Natural killer cell treated with Interleukin-12 subunit alpha and Interleukin-12 subunit beta and Interleukin-15 and Interleukin-18, amount 100 ng/mL, for 72 hours (primary cell): ENCODE measurements at regions not wholly inside any gene's neighbourhood (a gene's known extent, or its start where the extent isn't known, plus 50 kb on each side); places are given as distances from the start of the nearest gene placed in this dataset.

ENCODE experiments used
- ATAC-seq, 2 donors: fragments of 150-1000 bp; cut with Tn5 transposase in 1 of 2; sonication (Bioruptor Pico), chemical (Tn5 transposase) in 1 of 2; 2 replicates each; pipeline ENCODE4 v1.10.0; 2021
- DNase-seq: peaks from one replicate; pipeline ENCODE4 v3.0.0; 2022; ENCODE audit warnings: low spot score
- H3K27ac Mint-ChIP-seq, 2 donors: 1 replicate in 1 of 2; 2 replicates in 1 of 2; pipeline ENCODE4 v1.8.0; 2022; ENCODE audit warnings: mixed read lengths in 2 of 2, mild to moderate bottlenecking in 1 of 2, moderate library complexity in 1 of 2
- H3K27me3 Mint-ChIP-seq, 2 donors: 1 replicate in 1 of 2; 2 replicates in 1 of 2; pipeline ENCODE4 v1.8.0; 2022; ENCODE audit warnings: mixed read lengths in 2 of 2
- H3K36me3 Mint-ChIP-seq: one replicate; pipeline ENCODE4 v1.8.0; 2022; ENCODE audit warnings: mixed read lengths
- H3K4me1 Mint-ChIP-seq, 2 donors: 1 replicate in 1 of 2; 2 replicates in 1 of 2; pipeline ENCODE4 v1.8.0; 2022; ENCODE audit warnings: low read depth in 2 of 2, mixed read lengths in 2 of 2, mild to moderate bottlenecking in 1 of 2
- H3K4me3 Mint-ChIP-seq: one replicate; pipeline ENCODE4 v1.8.0; 2022; ENCODE audit warnings: mixed read lengths
- H3K9me3 Mint-ChIP-seq: 2 replicates; pipeline ENCODE4 v1.8.0; 2022; ENCODE audit warnings: mixed read lengths

DNA sequence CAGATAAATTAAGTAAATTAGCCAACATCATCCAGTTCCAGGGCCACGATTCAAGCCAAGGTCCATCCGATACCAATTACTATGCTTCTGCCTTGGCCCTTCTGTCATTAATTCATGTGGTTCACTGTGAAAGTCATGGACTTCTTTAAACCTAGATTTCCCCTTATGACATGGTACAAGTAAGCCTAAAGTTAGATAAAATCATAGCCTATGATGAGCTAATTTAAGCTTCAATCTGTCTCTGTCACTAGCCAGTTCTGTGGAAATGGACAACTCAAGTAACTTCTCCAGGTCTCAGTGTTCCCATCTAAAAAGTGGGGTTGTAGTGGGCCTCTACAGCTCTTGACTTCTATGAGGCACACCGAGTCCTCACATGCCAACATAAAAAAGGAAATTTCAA, 225.5 kb upstream of the MARCKS start:
- Mint-ChIP-seq H3K27ac (peak overlapping the region; percentile 83 to 89), H3K36me3 (no peaks in the 10 kb centered on the region), H3K27me3 (no peaks in the 10 kb centered on the region), H3K4me1 (peaks cover 23 to 57% of the 10 kb centered on the region in 2 donors), H3K9me3 (no peaks in the 10 kb centered on the region), H3K4me3 (peak overlapping the region; percentile 75)
- DNase-seq (no peak), ATAC-seq (no peak)

DNA sequence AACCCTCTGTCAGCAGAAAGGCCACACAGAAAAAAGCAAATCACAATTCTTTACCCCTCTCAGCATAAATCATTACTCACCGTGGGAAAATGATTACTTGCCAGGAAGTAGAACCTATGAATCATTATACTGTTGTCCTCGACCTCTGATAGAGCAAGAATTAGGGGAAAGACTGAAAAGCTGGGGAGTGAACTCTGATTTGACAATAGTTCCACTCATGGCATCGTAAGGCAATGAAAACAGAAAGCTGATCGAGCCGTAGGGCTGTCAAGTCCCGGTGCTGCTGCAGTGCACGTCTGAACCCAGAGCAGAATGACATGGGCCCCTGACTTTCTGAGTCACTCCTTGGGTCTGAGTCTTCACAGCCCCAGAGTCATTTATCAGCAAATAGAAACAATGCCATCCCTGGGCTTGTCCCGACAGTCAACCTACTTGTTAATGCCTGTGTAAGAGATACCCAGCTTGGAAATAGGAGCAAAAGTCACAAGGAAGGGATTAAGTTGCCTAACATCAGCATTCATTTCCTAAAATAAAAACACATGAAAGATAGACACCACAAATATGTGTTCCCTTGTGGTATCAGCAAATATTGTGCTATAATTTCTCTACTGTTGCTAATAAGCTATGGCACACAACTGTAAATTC, 224.8 kb upstream of the MARCKS start:
- no peak for DNase-seq
- H3K9me3 Mint-ChIP-seq = no peaks in the 10 kb centered on the region
- H3K4me1 Mint-ChIP-seq = peaks cover 23 to 51% of the 10 kb centered on the region in 2 donors
- no peaks in the 10 kb centered on the region for H3K27me3 Mint-ChIP-seq
- ATAC-seq = peak; percentile 66 to 80
- H3K27ac Mint-ChIP-seq = peak overlapping the region; percentile 83 to 89
- no peaks in the 10 kb centered on the region for H3K36me3 Mint-ChIP-seq
- H3K4me3 Mint-ChIP-seq = peak overlapping the region; percentile 72

DNA sequence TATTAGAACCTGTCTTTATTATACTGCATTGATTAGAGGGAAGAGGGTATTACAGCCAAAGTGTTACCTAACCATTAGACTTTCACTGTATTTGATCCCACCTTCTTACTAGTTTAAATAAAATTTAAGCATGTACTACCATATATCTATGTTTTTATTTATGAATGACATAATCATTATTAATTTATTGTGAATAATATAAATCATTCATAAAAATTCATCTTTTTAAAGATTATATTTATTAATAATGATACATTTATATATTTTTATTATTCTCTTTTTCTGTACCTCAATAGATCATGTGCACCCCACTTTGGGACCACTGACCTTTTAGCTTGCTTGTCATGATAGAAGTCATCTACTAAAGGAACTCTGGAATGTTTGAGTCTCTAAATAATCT, 223.5 kb upstream of the MARCKS start:
- no peak for DNase-seq
- no peak overlapping the region for H3K4me3 Mint-ChIP-seq
- H3K9me3 Mint-ChIP-seq = no peaks in the 10 kb centered on the region
- H3K27me3 Mint-ChIP-seq = no peaks in the 10 kb centered on the region
- H3K36me3 Mint-ChIP-seq = no peaks in the 10 kb centered on the region
- peak overlapping the region; percentile 11 to 13 for H3K27ac Mint-ChIP-seq
- H3K4me1 Mint-ChIP-seq = peaks cover 23 to 40% of the 10 kb centered on the region in 2 donors
- no peak for ATAC-seq

DNA sequence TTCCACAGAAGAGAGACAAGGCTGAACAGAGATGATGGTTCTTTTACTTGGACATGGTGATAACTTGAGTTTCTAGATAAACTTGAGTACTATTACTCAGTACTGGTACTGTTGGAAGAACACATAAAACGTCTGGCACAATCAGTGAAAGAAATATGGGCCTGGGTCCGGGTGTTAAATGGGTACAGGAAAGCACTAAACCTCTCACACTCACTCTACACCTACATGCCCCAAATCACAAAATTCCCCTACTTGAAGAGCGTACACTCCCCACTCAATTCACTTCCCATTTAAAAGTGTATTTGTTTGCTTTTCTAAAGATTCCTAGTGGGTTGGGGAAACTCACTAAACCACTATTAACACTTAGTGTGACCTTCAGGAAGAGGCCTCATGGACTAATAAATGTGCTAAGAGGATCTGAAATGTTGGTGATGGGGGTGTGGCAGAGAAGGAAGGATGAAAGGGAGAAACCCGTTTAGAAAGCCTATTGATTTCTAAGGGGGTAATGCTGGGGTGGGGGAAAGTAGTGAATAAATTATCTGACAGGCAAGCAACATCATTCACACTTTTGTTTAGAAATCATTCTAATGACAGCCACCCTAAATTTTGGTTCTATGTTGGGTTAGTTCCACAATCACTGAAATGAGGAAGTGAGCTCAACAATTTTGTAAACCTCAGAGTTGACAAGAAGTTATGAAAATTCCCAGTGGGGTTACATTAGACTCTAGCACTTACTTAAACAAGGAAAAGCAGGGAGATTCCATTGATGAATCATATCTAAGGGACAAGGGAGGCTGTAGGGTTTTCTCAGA, 222.6 kb upstream of the MARCKS start:
- no peaks in the 10 kb centered on the region for H3K27me3 Mint-ChIP-seq
- H3K4me1 Mint-ChIP-seq = peaks cover 23 to 37% of the 10 kb centered on the region in 2 donors
- peak overlapping the region; percentile 11 to 13 for H3K27ac Mint-ChIP-seq
- no peak for DNase-seq
- H3K9me3 Mint-ChIP-seq = no peaks in the 10 kb centered on the region
- peak overlapping the region; percentile 46 for H3K4me3 Mint-ChIP-seq
- H3K36me3 Mint-ChIP-seq = no peaks in the 10 kb centered on the region
- ATAC-seq = peak in 1 of 2 donors; percentile 31

- peak overlapping the region; percentile 46 for H3K4me3 Mint-ChIP-seq
- no peak for DNase-seq
- H3K27ac Mint-ChIP-seq = peak overlapping the region; percentile 4 to 11
- H3K9me3 Mint-ChIP-seq = no peaks in the 10 kb centered on the region
- H3K27me3 Mint-ChIP-seq = no peaks in the 10 kb centered on the region
- peaks cover 21 to 33% of the 10 kb centered on the region in 2 donors for H3K4me1 Mint-ChIP-seq
- H3K36me3 Mint-ChIP-seq = no peaks in the 10 kb centered on the region
- no peak for ATAC-seq
Measured at GRCh38 chr6:113635222-113635986, 221.7 kb upstream of the MARCKS start.

DNA sequence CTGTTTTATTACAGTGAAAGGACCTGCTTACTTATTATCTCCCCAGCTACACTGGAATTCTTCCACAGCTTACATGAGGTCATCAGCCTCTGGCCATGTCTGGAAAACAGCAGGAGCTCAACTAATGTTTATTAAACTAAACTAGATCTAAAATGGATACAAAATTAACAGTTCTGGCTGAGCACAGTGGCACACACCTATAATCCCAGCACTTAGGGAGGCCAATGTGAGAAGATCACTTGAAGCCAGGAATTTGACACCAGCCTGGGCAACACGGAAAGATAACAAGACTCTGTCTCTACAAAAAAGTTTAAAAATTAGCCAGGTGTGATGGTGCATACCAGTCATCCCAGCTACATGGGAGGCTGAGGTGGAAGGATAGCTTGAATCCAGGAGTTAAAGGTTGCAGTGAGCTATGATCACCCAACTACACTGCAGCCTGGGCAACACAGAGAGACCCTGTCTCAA, 220.8 kb upstream of the MARCKS start:
- Mint-ChIP-seq H3K4me3 (no peak overlapping the region), H3K4me1 (peaks cover 18 to 23% of the 10 kb centered on the region in 2 donors), H3K9me3 (no peaks in the 10 kb centered on the region), H3K27me3 (no peaks in the 10 kb centered on the region), H3K27ac (no peak overlapping the region), H3K36me3 (no peaks in the 10 kb centered on the region)
- DNase-seq = no peak
- ATAC-seq = no peak

- ATAC-seq (no peak), DNase-seq (no peak)
- no peaks in the 10 kb centered on the region for H3K27me3 Mint-ChIP-seq
- H3K4me1 Mint-ChIP-seq = peaks cover 1 to 2% of the 10 kb centered on the region in 2 donors
- H3K27ac Mint-ChIP-seq = no peak overlapping the region
- no peak overlapping the region for H3K4me3 Mint-ChIP-seq
- no peaks in the 10 kb centered on the region for H3K36me3 Mint-ChIP-seq
- no peaks in the 10 kb centered on the region for H3K9me3 Mint-ChIP-seq
Measured at GRCh38 chr6:113640051-113640450, 217.1 kb upstream of the MARCKS start.

- Mint-ChIP-seq H3K4me1 (no peaks in the 10 kb centered on the region), H3K9me3 (no peaks in the 10 kb centered on the region), H3K27me3 (no peaks in the 10 kb centered on the region)
Measured at GRCh38 chr6:113642001-113642713, 215.0 kb upstream of the MARCKS start.

GRCh38 chr6:113642714-113643406, 214.3 kb upstream of the MARCKS start:
- no peak for ATAC-seq
- H3K4me3 Mint-ChIP-seq = no peak overlapping the region
- no peak for DNase-seq
- no peaks in the 10 kb centered on the region for H3K36me3 Mint-ChIP-seq
- peaks cover 2% of the 10 kb centered on the region for H3K9me3 Mint-ChIP-seq
- H3K4me1 Mint-ChIP-seq = no peaks in the 10 kb centered on the region
- H3K27me3 Mint-ChIP-seq = no peaks in the 10 kb centered on the region
- H3K27ac Mint-ChIP-seq = no peak overlapping the region

More at GRCh38 chr6:113642001-113642713, 215.0 kb upstream of the MARCKS start:
- DNase-seq = no peak
- Mint-ChIP-seq H3K27ac (no peak overlapping the region), H3K36me3 (no peaks in the 10 kb centered on the region), H3K4me3 (no peak overlapping the region)
- ATAC-seq = no peak

GRCh38 chr6:113643407-113643770, 213.8 kb upstream of the MARCKS start:
- Mint-ChIP-seq H3K4me1 (no peaks in the 10 kb centered on the region), H3K36me3 (no peaks in the 10 kb centered on the region), H3K27ac (no peak overlapping the region), H3K27me3 (no peaks in the 10 kb centered on the region), H3K9me3 (peaks cover 2% of the 10 kb centered on the region), H3K4me3 (no peak overlapping the region)
- ATAC-seq (no peak), DNase-seq (no peak)

GRCh38 chr6:113644861-113645575, 212.1 kb upstream of the MARCKS start:
- H3K27ac Mint-ChIP-seq = no peak overlapping the region
- no peaks in the 10 kb centered on the region for H3K4me1 Mint-ChIP-seq
- ATAC-seq (no peak), DNase-seq (no peak)
- no peaks in the 10 kb centered on the region for H3K27me3 Mint-ChIP-seq
- H3K9me3 Mint-ChIP-seq = peaks cover 2% of the 10 kb centered on the region
- H3K4me3 Mint-ChIP-seq = no peak overlapping the region
- H3K36me3 Mint-ChIP-seq = no peaks in the 10 kb centered on the region

- no peak overlapping the region for H3K27ac Mint-ChIP-seq
- DNase-seq (no peak), ATAC-seq (no peak)
- H3K36me3 Mint-ChIP-seq = no peaks in the 10 kb centered on the region
- peaks cover 2% of the 10 kb centered on the region for H3K9me3 Mint-ChIP-seq
- no peaks in the 10 kb centered on the region for H3K27me3 Mint-ChIP-seq
- H3K4me3 Mint-ChIP-seq = no peak overlapping the region
- H3K4me1 Mint-ChIP-seq = no peaks in the 10 kb centered on the region
Measured at GRCh38 chr6:113645576-113645970, 211.6 kb upstream of the MARCKS start.
